Activated T-helper 1 cell treated with anti-CD3 and anti-CD28 coated beads, Interleukin-12 subunit alpha, Interleukin-12 subunit beta, Interleukin-2, Interleukin-4 antibody, amounts not matched to agents 30 ng/mL and 10 ng/mL and 1 ng/mL, durations not matched to agents 14 hours and 24 hours and 36 hours (primary cell): ENCODE measurements at regions not wholly inside any gene's neighbourhood (a gene's known extent, or its start where the extent isn't known, plus 50 kb on each side); places are given as distances from the start of the nearest gene placed in this dataset.
"Not testable (repeated sequence)": the region's sequence is repeated elsewhere in the genome, so short reads cannot be mapped to it uniquely, and the experiment has no call there.

Experiments
- DNase-seq: peaks from one replicate; pipeline ENCODE4 v3.0.0; 2021; ENCODE audit warnings: low spot score
- H3K27ac Mint-ChIP-seq: one replicate; pipeline ENCODE4 v1.8.0; 2021; ENCODE audit warnings: mild to moderate bottlenecking, mixed read lengths
- H3K27me3 Mint-ChIP-seq: one replicate; pipeline ENCODE4 v1.8.0; 2022; ENCODE audit warnings: mild to moderate bottlenecking, moderate library complexity, mixed read lengths; ENCODE audit not compliant: insufficient read depth
- H3K36me3 Mint-ChIP-seq: one replicate; pipeline ENCODE4 v1.8.0; 2021; ENCODE audit warnings: low read depth, mixed read lengths
- H3K4me1 Mint-ChIP-seq: one replicate; pipeline ENCODE4 v1.8.0; 2021; ENCODE audit warnings: low read depth, mixed read lengths
- H3K4me3 Mint-ChIP-seq: one replicate; pipeline ENCODE4 v1.8.0; 2021; ENCODE audit warnings: mild to moderate bottlenecking, moderate library complexity, mixed read lengths
- H3K9me3 Mint-ChIP-seq: one replicate; pipeline ENCODE4 v1.8.0; 2021; ENCODE audit warnings: mixed read lengths
- intact Hi-C: fragments of 100-400 bp; cut with micrococcal nuclease; formaldehyde crosslinking; loops from one replicate; pipeline ENCODE4 v1.15.1; 2024

DNA sequence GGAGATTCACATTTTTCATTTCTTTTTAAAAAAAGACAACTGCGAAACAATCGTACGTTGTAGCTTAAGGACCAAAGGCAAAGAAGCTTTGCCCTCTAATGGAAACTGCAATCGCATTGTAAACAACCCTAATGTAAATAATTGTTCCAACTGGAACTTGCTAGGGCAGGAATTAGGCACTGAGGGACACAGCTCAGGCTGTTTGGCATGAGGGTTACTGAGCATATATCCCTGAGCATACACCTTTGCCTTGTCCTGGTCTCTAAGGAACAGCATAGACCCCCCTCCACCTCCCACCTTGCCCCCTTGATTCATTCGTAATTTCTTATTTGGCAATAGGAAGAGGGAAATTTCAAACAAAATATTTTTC lies 396.4 kb downstream of the LNPK start:
- Mint-ChIP-seq H3K36me3 (no peaks in the 10 kb centered on the region), H3K4me3 (no peak overlapping the region), H3K9me3 (no peaks in the 10 kb centered on the region), H3K27ac (no peak overlapping the region), H3K27me3 (no peaks in the 10 kb centered on the region), H3K4me1 (no peaks in the 10 kb centered on the region)
- no peak for DNase-seq
- intact Hi-C loops: no loop called here

DNA sequence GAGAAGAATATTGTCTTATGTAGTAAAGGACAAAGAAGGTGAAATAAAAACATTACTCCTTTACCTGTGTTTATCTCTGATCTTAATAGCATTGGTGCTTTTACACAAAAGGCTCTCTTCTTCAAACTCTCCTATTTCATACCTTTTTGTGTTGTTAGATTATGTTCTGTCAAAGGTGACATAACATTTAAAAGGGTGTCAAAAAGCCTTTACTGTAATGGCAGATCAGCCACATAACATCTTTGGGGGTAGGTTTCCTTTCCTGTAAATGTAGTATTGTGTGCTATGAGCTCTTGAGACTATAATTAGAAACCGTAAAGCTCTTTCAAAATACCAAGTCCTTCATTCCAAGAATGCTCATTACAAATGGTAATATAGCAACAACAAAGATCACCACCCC lies 400.1 kb downstream of the LNPK start:
- no peaks in the 10 kb centered on the region for H3K9me3 Mint-ChIP-seq
- H3K36me3 Mint-ChIP-seq: no peaks in the 10 kb centered on the region
- no peak overlapping the region for H3K4me3 Mint-ChIP-seq
- DNase-seq: no peak
- H3K4me1 Mint-ChIP-seq: no peaks in the 10 kb centered on the region
- no peaks in the 10 kb centered on the region for H3K27me3 Mint-ChIP-seq
- no peak overlapping the region for H3K27ac Mint-ChIP-seq
- intact Hi-C loops: no loop called here

DNA sequence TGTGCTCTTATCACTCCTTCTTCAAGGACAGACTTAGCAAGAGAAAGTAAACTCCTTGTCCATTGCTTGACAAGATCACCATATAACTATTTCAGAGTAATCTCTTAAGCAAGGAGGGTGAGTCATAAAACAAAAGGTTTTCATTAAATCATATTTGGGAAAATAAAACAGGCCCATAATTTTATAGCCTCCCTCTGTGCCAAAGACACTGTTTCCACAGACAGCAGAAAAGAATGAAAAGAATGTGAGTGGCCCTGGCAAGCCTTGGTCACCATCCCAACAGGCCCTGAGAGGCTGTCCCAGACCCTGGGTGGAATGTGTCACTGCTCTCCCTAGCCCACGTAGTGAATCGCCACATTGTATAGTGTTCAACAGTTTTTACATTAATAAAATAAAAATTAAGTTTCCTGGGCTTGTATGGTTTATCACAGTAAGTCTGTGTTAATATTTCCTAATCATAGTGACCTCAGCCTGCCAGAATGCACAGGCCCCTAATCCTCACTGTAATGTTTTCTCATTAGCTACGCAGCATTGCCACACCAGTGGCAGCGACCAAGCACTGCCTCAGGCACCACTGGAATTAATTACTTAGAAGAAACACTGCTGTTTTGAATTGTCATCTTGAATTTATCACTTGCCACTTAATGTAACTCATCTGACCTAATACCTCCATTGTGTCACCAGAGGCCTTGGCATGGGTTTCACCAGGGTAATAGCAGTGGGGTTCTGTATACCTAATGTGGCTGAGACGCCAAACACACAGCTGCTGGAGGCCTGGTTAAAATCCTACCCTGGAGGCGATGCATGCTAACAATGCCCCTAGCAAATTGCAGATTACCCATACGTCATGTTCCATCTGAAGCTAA lies 401.9 kb downstream of the LNPK start:
- Mint-ChIP-seq H3K4me3 (no peak overlapping the region), H3K4me1 (no peaks in the 10 kb centered on the region), H3K36me3 (no peaks in the 10 kb centered on the region), H3K27ac (no peak overlapping the region), H3K9me3 (no peaks in the 10 kb centered on the region), H3K27me3 (no peaks in the 10 kb centered on the region)
- DNase-seq: no peak
- intact Hi-C loops: no loop called here

DNA sequence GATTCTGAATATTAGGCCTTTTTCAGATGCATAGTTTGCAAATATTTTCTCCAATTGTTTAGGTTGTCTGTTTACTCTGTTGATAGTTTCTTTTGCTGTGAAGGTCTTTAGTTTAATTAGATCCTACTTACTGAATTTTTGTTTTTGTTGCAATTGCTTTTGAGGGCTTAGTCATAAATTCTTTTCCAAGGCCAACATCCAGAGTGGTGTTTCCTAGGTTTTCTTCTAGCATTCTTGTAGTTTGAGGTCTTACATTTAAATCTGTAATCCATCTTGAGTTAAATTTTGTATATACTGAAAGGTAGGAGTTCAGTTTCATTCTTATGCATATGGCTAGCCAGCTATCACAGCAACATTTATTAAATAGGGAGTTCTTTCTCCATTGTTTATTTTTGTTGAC lies 404.8 kb downstream of the LNPK start:
- no peaks in the 10 kb centered on the region for H3K36me3 Mint-ChIP-seq
- H3K27ac Mint-ChIP-seq: no peak overlapping the region
- no peaks in the 10 kb centered on the region for H3K27me3 Mint-ChIP-seq
- intact Hi-C loops: no loop called here
- H3K4me3 Mint-ChIP-seq: no peak overlapping the region
- no peaks in the 10 kb centered on the region for H3K4me1 Mint-ChIP-seq
- H3K9me3 Mint-ChIP-seq: no peaks in the 10 kb centered on the region
- DNase-seq: no peak

GRCh38 chr2:175595139-175595538 lies 406.9 kb downstream of the LNPK start:
- no peaks in the 10 kb centered on the region for H3K4me1 Mint-ChIP-seq

DNA sequence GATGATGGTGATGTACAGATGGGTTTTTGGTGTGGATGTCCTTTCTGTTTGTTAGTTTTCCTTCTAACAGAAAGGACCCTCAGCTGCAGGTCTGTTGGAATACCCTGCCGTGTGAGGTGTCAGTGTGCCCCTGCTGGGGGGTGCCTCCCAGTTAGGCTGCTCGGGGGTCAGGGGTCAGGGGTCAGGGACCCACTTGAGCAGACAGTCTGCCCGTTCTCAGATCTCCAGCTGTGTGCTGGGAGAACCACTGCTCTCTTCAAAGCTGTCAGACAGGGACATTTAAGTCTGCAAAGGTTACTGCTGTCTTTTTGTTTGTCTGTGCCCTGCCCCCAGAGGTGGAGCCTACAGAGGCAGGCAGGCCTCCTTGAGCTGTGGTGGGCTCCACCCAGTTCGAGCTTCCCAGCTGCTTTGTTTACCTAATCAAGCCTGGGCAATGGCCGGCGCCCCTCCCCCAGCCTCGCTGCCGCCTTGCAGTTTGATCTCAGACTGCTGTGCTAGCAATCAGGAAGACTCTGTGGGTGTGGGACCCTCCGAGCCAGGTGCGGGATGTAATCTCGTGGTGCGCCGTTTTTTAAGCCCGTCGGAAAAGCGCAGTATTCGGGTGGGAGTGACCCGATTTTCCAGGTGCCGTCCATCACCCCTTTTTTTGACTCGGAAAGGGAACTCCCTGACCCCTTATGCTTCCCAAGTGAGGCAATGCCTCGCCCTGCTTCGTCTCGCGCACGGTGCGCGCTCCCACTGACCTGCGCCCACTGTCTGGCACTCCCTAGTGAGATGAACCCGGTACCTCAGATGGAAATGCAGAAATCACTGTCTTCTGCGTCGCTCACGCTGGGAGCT lies 408.2 kb downstream of the LNPK start:
- H3K4me3 Mint-ChIP-seq, intact Hi-C loops, H3K36me3 Mint-ChIP-seq, DNase-seq, H3K27me3 Mint-ChIP-seq, H3K4me1 Mint-ChIP-seq, H3K9me3 Mint-ChIP-seq, H3K27ac Mint-ChIP-seq: not testable (repeated sequence)

More at GRCh38 chr2:175595139-175595538, 406.9 kb downstream of the LNPK start:
- no peaks in the 10 kb centered on the region for H3K36me3 Mint-ChIP-seq
- H3K9me3 Mint-ChIP-seq: no peaks in the 10 kb centered on the region
- intact Hi-C loops: no loop called here
- no peak for DNase-seq
- H3K27ac Mint-ChIP-seq: no peak overlapping the region
- no peaks in the 10 kb centered on the region for H3K27me3 Mint-ChIP-seq
- no peak overlapping the region for H3K4me3 Mint-ChIP-seq

DNA sequence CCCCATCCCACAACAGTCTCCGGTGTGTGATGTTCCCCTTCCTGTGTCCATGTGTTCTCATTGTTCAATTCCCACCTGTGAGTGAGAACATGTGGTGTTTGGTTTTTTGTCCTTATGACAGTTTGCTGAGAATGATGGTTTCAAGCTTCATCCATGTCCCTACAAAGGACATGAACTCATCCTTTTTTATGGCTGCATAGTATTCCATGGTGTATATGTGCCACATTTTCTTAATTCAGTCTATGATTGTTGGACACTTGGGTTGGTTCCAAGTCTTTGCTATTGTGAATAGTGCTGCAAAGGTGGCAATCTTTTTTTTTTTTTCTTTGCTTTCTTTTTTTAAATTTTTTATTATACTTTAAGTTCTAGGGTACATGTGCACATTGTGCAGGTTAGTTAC lies 406.7 kb upstream of the ATP5MC3 start:
- DNase-seq, intact Hi-C loops, H3K27ac Mint-ChIP-seq, H3K36me3 Mint-ChIP-seq, H3K4me3 Mint-ChIP-seq, H3K27me3 Mint-ChIP-seq, H3K9me3 Mint-ChIP-seq, H3K4me1 Mint-ChIP-seq: not testable (repeated sequence)

- H3K4me3 Mint-ChIP-seq: no peak overlapping the region
Observed at GRCh38 chr2:175585496-175585895, 404.0 kb upstream of the ATP5MC3 start.

DNA sequence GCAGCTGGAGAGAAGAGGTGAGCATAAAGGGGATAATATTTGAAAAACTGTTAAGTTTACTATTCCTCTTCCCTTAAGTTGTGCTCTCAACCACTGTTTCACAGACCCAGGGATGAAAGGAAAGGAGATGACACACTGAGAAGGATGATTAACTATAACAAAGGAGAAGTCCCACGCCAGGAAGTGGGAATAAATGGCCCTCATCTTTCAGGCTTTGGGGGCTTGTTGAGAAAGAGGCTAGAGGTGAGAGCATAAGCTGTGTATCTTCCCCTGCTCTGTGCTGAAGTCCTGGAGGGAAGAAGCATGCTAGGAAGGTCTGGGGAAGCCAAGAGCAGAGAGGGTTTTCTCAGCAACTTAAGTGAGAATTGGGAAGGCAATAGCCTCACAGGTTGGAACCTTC lies 399.1 kb upstream of the ATP5MC3 start:
- Mint-ChIP-seq H3K4me1 (no peaks in the 10 kb centered on the region), H3K27ac (no peak overlapping the region), H3K4me3 (no peak overlapping the region), H3K27me3 (peaks cover 2% of the 10 kb centered on the region), H3K36me3 (no peaks in the 10 kb centered on the region), H3K9me3 (no peaks in the 10 kb centered on the region)
- DNase-seq: no peak
- intact Hi-C loops: no loop called here

More at GRCh38 chr2:175585496-175585895, 404.0 kb upstream of the ATP5MC3 start:
- no peak for DNase-seq
- Mint-ChIP-seq H3K36me3 (no peaks in the 10 kb centered on the region), H3K4me1 (no peaks in the 10 kb centered on the region), H3K27me3 (peaks cover 2% of the 10 kb centered on the region), H3K9me3 (no peaks in the 10 kb centered on the region), H3K27ac (no peak overlapping the region)
- intact Hi-C loops: no loop called here

- H3K4me1 Mint-ChIP-seq: no peaks in the 10 kb centered on the region
Observed at GRCh38 chr2:175579646-175580045, 398.1 kb upstream of the ATP5MC3 start.

GRCh38 chr2:175577368-175577970 lies 396.0 kb upstream of the ATP5MC3 start:
- intact Hi-C loops: no loop called here
- H3K4me3 Mint-ChIP-seq: no peak overlapping the region
- no peak overlapping the region for H3K27ac Mint-ChIP-seq
- H3K9me3 Mint-ChIP-seq: no peaks in the 10 kb centered on the region
- no peaks in the 10 kb centered on the region for H3K36me3 Mint-ChIP-seq
- no peak for DNase-seq
- H3K27me3 Mint-ChIP-seq: peaks cover 2% of the 10 kb centered on the region
- no peaks in the 10 kb centered on the region for H3K4me1 Mint-ChIP-seq

More at GRCh38 chr2:175579646-175580045, 398.1 kb upstream of the ATP5MC3 start:
- H3K4me3 Mint-ChIP-seq: no peak overlapping the region
- H3K27me3 Mint-ChIP-seq: peaks cover 2% of the 10 kb centered on the region
- no peaks in the 10 kb centered on the region for H3K36me3 Mint-ChIP-seq
- no peak for DNase-seq
- intact Hi-C loops: no loop called here
- H3K27ac Mint-ChIP-seq: no peak overlapping the region
- H3K9me3 Mint-ChIP-seq: no peaks in the 10 kb centered on the region

DNA sequence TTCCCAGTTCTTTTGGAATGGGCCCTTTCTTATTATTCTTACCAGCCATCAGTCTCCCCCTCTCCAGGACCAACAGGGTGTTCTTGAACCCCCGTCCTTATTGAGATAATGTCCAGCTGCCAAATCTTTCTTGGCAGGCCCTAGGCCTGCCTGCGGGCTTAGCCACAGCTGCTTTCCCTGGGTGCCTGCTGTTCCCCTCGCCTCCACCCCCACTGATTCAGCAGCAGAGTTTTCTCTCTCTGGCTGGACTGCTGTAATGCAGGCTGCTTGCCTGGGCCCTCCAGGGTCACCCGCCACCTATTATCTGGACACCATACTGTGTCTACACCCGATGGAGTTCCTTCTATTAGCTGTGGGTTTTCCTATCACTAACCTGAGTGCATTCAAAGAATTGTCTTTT lies 395.4 kb upstream of the ATP5MC3 start:
- Mint-ChIP-seq H3K4me1 (no peaks in the 10 kb centered on the region), H3K27ac (no peak overlapping the region), H3K27me3 (peaks cover 2% of the 10 kb centered on the region), H3K4me3 (no peak overlapping the region), H3K9me3 (no peaks in the 10 kb centered on the region), H3K36me3 (no peaks in the 10 kb centered on the region)
- DNase-seq: no peak
- intact Hi-C loops: no loop called here

- no peak for DNase-seq
- H3K36me3 Mint-ChIP-seq: no peaks in the 10 kb centered on the region
- H3K4me1 Mint-ChIP-seq: no peaks in the 10 kb centered on the region
- intact Hi-C loops: no loop called here
- no peak overlapping the region for H3K27ac Mint-ChIP-seq
- no peaks in the 10 kb centered on the region for H3K9me3 Mint-ChIP-seq
- H3K4me3 Mint-ChIP-seq: no peak overlapping the region
- H3K27me3 Mint-ChIP-seq: peaks cover 2% of the 10 kb centered on the region
Observed at GRCh38 chr2:175576270-175576669, 394.8 kb upstream of the ATP5MC3 start.
